ENCODE measurements at regions not wholly inside any gene's neighbourhood (a gene's known extent, or its start where the extent isn't known, plus 50 kb on each side); places are given as distances from the start of the nearest gene placed in this dataset.

GRCh38 chr20:23161244-23161891 lies 75.2 kb upstream of the CD93 start:
- no peak for TF ChIP-seq CTCF (IDR thresholded peaks at IDR 0.05; ENCODE audit: unreplicated experiment in 3 of 3)
- H3K27me3 Mint-ChIP-seq (ENCODE audit: low read depth): peaks cover 21% of the 10 kb centered on the region
- peaks cover 41% of the 10 kb centered on the region for H3K4me1 Mint-ChIP-seq
- no peaks in the 10 kb centered on the region for H3K9me3 Mint-ChIP-seq
- H3K4me3 Mint-ChIP-seq: no peak overlapping the region
- no peaks in the 10 kb centered on the region for H3K36me3 Mint-ChIP-seq (ENCODE audit: low read depth)
- H3K27ac Mint-ChIP-seq: no peak overlapping the region

- Mint-ChIP-seq H3K36me3 (ENCODE audit: low read depth) (no peaks in the 10 kb centered on the region), H3K4me3 (peak overlapping the region in 1 of 3 experiments; percentile 8), H3K4me1 (peaks cover 41% of the 10 kb centered on the region), H3K27me3 (ENCODE audit: low read depth) (peaks cover 20% of the 10 kb centered on the region), H3K9me3 (no peaks in the 10 kb centered on the region), H3K27ac (peak overlapping the region in 2 of 3 experiments; percentile 51 to 58)
- TF ChIP-seq CTCF (IDR thresholded peaks at IDR 0.05; ENCODE audit: unreplicated experiment in 3 of 3): no peak
Observed at GRCh38 chr20:23160536-23161243, 74.6 kb upstream of the CD93 start.

- no peak for TF ChIP-seq CTCF (IDR thresholded peaks at IDR 0.05; ENCODE audit: unreplicated experiment in 3 of 3)
- Mint-ChIP-seq H3K27ac (peak overlapping the region in 2 of 3 experiments; percentile 36 to 43), H3K36me3 (ENCODE audit: low read depth) (no peaks in the 10 kb centered on the region), H3K9me3 (no peaks in the 10 kb centered on the region), H3K4me3 (no peak overlapping the region), H3K4me1 (peaks cover 39% of the 10 kb centered on the region), H3K27me3 (ENCODE audit: low read depth) (peaks cover 13% of the 10 kb centered on the region)
Observed at GRCh38 chr20:23159947-23160318, 73.8 kb upstream of the CD93 start.

- Mint-ChIP-seq H3K4me3 (no peak overlapping the region), H3K27ac (peak overlapping the region in 2 of 3 experiments; percentile 36 to 43), H3K36me3 (ENCODE audit: low read depth) (no peaks in the 10 kb centered on the region), H3K4me1 (peaks cover 34% of the 10 kb centered on the region), H3K27me3 (ENCODE audit: low read depth) (peaks cover 8% of the 10 kb centered on the region), H3K9me3 (no peaks in the 10 kb centered on the region)
- no peak for TF ChIP-seq CTCF (IDR thresholded peaks at IDR 0.05; ENCODE audit: unreplicated experiment in 3 of 3)
Observed at GRCh38 chr20:23159256-23159946, 73.3 kb upstream of the CD93 start.

GRCh38 chr20:23157734-23158133 lies 71.6 kb upstream of the CD93 start:
- no peak overlapping the region for H3K4me3 Mint-ChIP-seq
- no peak for TF ChIP-seq CTCF (IDR thresholded peaks at IDR 0.05; ENCODE audit: unreplicated experiment in 3 of 3)
- H3K4me1 Mint-ChIP-seq: peaks cover 27% of the 10 kb centered on the region
- no peaks in the 10 kb centered on the region for H3K9me3 Mint-ChIP-seq
- H3K36me3 Mint-ChIP-seq (ENCODE audit: low read depth): no peaks in the 10 kb centered on the region
- H3K27ac Mint-ChIP-seq: no peak overlapping the region
- peaks cover 4% of the 10 kb centered on the region for H3K27me3 Mint-ChIP-seq (ENCODE audit: low read depth)
